ENCODE measurements at regions not wholly inside any gene's neighbourhood (a gene's known extent, or its start where the extent isn't known, plus 50 kb on each side); places are given as distances from the start of the nearest gene placed in this dataset.

GRCh38 chr10:36236931-36237330, 594.8 kb upstream of the FZD8 start:
- TF ChIP-seq EZH2 (IDR thresholded peaks at IDR 0.05; ENCODE audit: borderline replicate concordance, insufficient read depth, low read depth, low read length, poor library complexity, severe bottlenecking) (no peak), CTCF (IDR thresholded peaks at IDR 0.05) (no peak)
- no peaks in the 10 kb centered on the region for H3K27me3 Mint-ChIP-seq
- H3K27ac Mint-ChIP-seq = no peak overlapping the region
- DNase-seq (no peak), ATAC-seq (ENCODE audit: low read depth) (no peak)
- Histone ChIP-seq H3K27me3 (replicated peaks in 1 of 4; ENCODE audit: control extremely low read depth in 1 of 4, control insufficient read depth in 3 of 4, insufficient read depth in 4 of 4, low read length in 3 of 4) (no peaks in the 10 kb centered on the region), H3K36me3 (replicated peaks in 1 of 2; ENCODE audit: control extremely low read depth in 1 of 2, control insufficient read depth in 1 of 2, extremely low read depth in 1 of 2, insufficient read depth in 2 of 2, low read length in 1 of 2) (no peaks in the 10 kb centered on the region), H3K9ac (ENCODE audit: low read length) (no peak overlapping the region), H3K79me2 (ENCODE audit: control insufficient read depth, insufficient read depth, low read length) (no peaks in the 10 kb centered on the region), H3K27ac (ENCODE audit: low read length in 2 of 2) (no peak overlapping the region), H2AFZ (ENCODE audit: insufficient read depth, low read depth, low read length, poor library complexity, severe bottlenecking) (no peak overlapping the region), H4K20me1 (ENCODE audit: control insufficient read depth, insufficient read depth, low read length, poor library complexity, severe bottlenecking) (no peaks in the 10 kb centered on the region), H3K4me1 (ENCODE audit: control insufficient read depth in 2 of 2, insufficient read depth in 2 of 2, low read length in 2 of 2) (no peaks in the 10 kb centered on the region), H3K9me3 (ENCODE audit: control extremely low read depth in 1 of 3, control insufficient read depth in 2 of 3, insufficient read depth in 1 of 3, low read length in 2 of 3) (peaks cover 0 to 4% (median 0%) of the 10 kb centered on the region in 3 donors), H3K4me2 (replicated peaks; ENCODE audit: low read depth, low read length, poor library complexity, severe bottlenecking) (no peak overlapping the region), H3K4me3 (ENCODE audit: control extremely low read depth in 1 of 5, extremely low read depth in 1 of 5, insufficient read depth in 1 of 5, low read depth in 2 of 5, low read length in 4 of 5) (no peak overlapping the region)
- CTCF ChIA-PET = no interaction called here
- intact Hi-C loops (cut with micrococcal nuclease) = no loop called here
- H3K4me3 Mint-ChIP-seq = no peak overlapping the region
- POLR2A ChIA-PET = no interaction called here
- peaks cover 6% of the 10 kb centered on the region for H3K9me3 Mint-ChIP-seq (ENCODE audit: insufficient read depth)
- no peaks in the 10 kb centered on the region for H3K4me1 Mint-ChIP-seq
- WGBS (ENCODE audit: insufficient coverage) = no CpG with 5 or more reads among the region's 2 CpGs

GRCh38 chr10:36236341-36236740, 594.2 kb upstream of the FZD8 start:
- Histone ChIP-seq H3K27me3 (replicated peaks in 1 of 4; ENCODE audit: control extremely low read depth in 1 of 4, control insufficient read depth in 3 of 4, insufficient read depth in 4 of 4, low read length in 3 of 4) (no peaks in the 10 kb centered on the region), H3K36me3 (replicated peaks in 1 of 2; ENCODE audit: control extremely low read depth in 1 of 2, control insufficient read depth in 1 of 2, extremely low read depth in 1 of 2, insufficient read depth in 2 of 2, low read length in 1 of 2) (no peaks in the 10 kb centered on the region), H2AFZ (ENCODE audit: insufficient read depth, low read depth, low read length, poor library complexity, severe bottlenecking) (no peak overlapping the region), H3K27ac (ENCODE audit: low read length in 2 of 2) (no peak overlapping the region), H3K9ac (ENCODE audit: low read length) (no peak overlapping the region), H3K4me3 (ENCODE audit: control extremely low read depth in 1 of 5, extremely low read depth in 1 of 5, insufficient read depth in 1 of 5, low read depth in 2 of 5, low read length in 4 of 5) (no peak overlapping the region), H3K4me1 (ENCODE audit: control insufficient read depth in 2 of 2, insufficient read depth in 2 of 2, low read length in 2 of 2) (no peaks in the 10 kb centered on the region), H3K79me2 (ENCODE audit: control insufficient read depth, insufficient read depth, low read length) (no peaks in the 10 kb centered on the region), H3K9me3 (ENCODE audit: control extremely low read depth in 1 of 3, control insufficient read depth in 2 of 3, insufficient read depth in 1 of 3, low read length in 2 of 3) (peaks cover 0 to 4% (median 0%) of the 10 kb centered on the region in 3 donors), H4K20me1 (ENCODE audit: control insufficient read depth, insufficient read depth, low read length, poor library complexity, severe bottlenecking) (no peaks in the 10 kb centered on the region), H3K4me2 (replicated peaks; ENCODE audit: low read depth, low read length, poor library complexity, severe bottlenecking) (no peak overlapping the region)
- no peaks in the 10 kb centered on the region for H3K4me1 Mint-ChIP-seq
- DNase-seq (no peak), ATAC-seq (ENCODE audit: low read depth) (no peak)
- ChIA-PET POLR2A (no interaction called here), CTCF (no interaction called here)
- 80% methylated on average over 1 of the region's 1 CpG for WGBS (ENCODE audit: insufficient coverage)
- no peak overlapping the region for H3K4me3 Mint-ChIP-seq
- H3K27ac Mint-ChIP-seq = no peak overlapping the region
- TF ChIP-seq EZH2 (IDR thresholded peaks at IDR 0.05; ENCODE audit: borderline replicate concordance, insufficient read depth, low read depth, low read length, poor library complexity, severe bottlenecking) (no peak), CTCF (IDR thresholded peaks at IDR 0.05) (no peak)
- peaks cover 6% of the 10 kb centered on the region for H3K9me3 Mint-ChIP-seq (ENCODE audit: insufficient read depth)
- intact Hi-C loops (cut with micrococcal nuclease) = no loop called here
- H3K27me3 Mint-ChIP-seq = no peaks in the 10 kb centered on the region

All from B cell (primary cell).